ENCODE measurements at regions not wholly inside any gene's neighbourhood (a gene's known extent, or its start where the extent isn't known, plus 50 kb on each side); places are given as distances from the start of the nearest gene placed in this dataset.

DNA sequence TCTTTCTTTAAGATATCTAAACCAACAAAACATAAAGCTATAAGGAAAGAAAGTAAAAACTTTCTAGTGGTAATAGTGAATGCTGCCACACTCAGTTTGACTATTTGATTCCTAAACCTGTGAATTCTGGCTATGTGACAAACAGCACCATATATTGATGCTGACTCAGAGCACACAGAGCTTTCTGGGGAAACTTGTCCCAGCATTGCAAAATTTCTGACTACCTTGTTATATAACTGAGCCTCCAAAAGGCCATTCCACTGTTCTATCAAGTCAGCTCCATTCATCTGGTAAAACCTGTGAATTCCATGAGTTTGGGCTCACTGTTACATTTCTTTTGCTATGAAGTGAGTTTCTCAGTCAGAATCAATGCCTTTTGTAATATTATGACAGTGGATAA, 1229.7 kb downstream of the PCDH18 start:
- TF ChIP-seq, protein P1, sequence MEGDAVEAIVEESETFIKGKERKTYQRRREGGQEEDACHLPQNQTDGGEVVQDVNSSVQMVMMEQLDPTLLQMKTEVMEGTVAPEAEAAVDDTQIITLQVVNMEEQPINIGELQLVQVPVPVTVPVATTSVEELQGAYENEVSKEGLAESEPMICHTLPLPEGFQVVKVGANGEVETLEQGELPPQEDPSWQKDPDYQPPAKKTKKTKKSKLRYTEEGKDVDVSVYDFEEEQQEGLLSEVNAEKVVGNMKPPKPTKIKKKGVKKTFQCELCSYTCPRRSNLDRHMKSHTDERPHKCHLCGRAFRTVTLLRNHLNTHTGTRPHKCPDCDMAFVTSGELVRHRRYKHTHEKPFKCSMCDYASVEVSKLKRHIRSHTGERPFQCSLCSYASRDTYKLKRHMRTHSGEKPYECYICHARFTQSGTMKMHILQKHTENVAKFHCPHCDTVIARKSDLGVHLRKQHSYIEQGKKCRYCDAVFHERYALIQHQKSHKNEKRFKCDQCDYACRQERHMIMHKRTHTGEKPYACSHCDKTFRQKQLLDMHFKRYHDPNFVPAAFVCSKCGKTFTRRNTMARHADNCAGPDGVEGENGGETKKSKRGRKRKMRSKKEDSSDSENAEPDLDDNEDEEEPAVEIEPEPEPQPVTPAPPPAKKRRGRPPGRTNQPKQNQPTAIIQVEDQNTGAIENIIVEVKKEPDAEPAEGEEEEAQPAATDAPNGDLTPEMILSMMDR (IDR thresholded peaks at IDR 0.05) = no peak
- TF ChIP-seq EP300 (IDR thresholded peaks at IDR 0.05) = no peak
- no peak for TF ChIP-seq POLR2A (IDR thresholded peaks at IDR 0.05)
